CD4-positive, alpha-beta T cell (primary cell): ENCODE measurements at regions not wholly inside any gene's neighbourhood (a gene's known extent, or its start where the extent isn't known, plus 50 kb on each side); places are given as distances from the start of the nearest gene placed in this dataset.

ENCODE experiments used
- ATAC-seq: fragments of 200-7000 bp; cut with Tn5 transposase; one replicate; pipeline ENCODE4 v1.10.0; 2022; ENCODE audit warnings: mild to moderate bottlenecking; ENCODE audit not compliant: poor library complexity
- CTCF ChIA-PET: fragments of 350-600 bp; sonication (Branson Sonifier 250); formaldehyde crosslinking; loops from one replicate; lab custom pipeline; 2021; ENCODE audit warnings: antibody characterized with exemption, inconsistent platforms; lab: Charles Lee
- POLR2A ChIA-PET: fragments of 350-600 bp; sonication (Branson Sonifier 250); formaldehyde crosslinking; loops from one replicate; lab custom pipeline; 2021; ENCODE audit warnings: antibody characterized with exemption, inconsistent platforms; lab: Charles Lee
- DNase-seq, 14 experiments: peaks; one replicate each; pipeline ENCODE4 v3.0.0-alpha.2; 2013 to 2020; ENCODE audit warnings: mixed read lengths in 2 of 14
- H3K27ac ChIP-seq, 2 donors: one replicate each; pipeline versions ENCODE4 v1.5.1 to v1.7.0; 2013; ENCODE audit warnings: low read length in 2 of 2, low read depth in 1 of 2, mild to moderate bottlenecking in 1 of 2
- H3K27me3 ChIP-seq, 2 experiments: 1 replicate in 1 of 2; 2 replicates in 1 of 2; pipeline versions ENCODE4 v1.6.1 to v1.7.0; 2013; ENCODE audit warnings: low read length in 2 of 2, control low read depth in 1 of 2, mild to moderate bottlenecking in 1 of 2, moderate library complexity in 1 of 2; ENCODE audit not compliant: insufficient read depth in 2 of 2, control insufficient read depth in 1 of 2
- H3K36me3 ChIP-seq: one replicate; pipeline ENCODE4 v1.6.1; 2013; ENCODE audit warnings: low read length, control low read depth; ENCODE audit not compliant: insufficient read depth
- H3K4me1 ChIP-seq: one replicate; pipeline ENCODE4 v1.6.1; 2013; ENCODE audit warnings: low read length, control low read depth; ENCODE audit not compliant: insufficient read depth
- H3K4me3 ChIP-seq: one replicate; pipeline ENCODE4 v1.5.1; 2013; ENCODE audit warnings: mild to moderate bottlenecking, low read length, moderate library complexity
- H3K9me3 ChIP-seq, 2 experiments: 1 replicate in 1 of 2; 2 replicates in 1 of 2; pipeline versions ENCODE4 v1.6.1 to v1.7.0; 2013; ENCODE audit warnings: low read length in 2 of 2, mild to moderate bottlenecking in 2 of 2, control low read depth in 1 of 2, moderate library complexity in 1 of 2; ENCODE audit not compliant: control insufficient read depth in 1 of 2, insufficient read depth in 1 of 2
- H3K27ac Mint-ChIP-seq: one replicate; pipeline ENCODE4 v1.8.0; 2020; ENCODE audit warnings: mixed read lengths
- H3K27me3 Mint-ChIP-seq: one replicate; pipeline ENCODE4 v1.8.0; 2021; ENCODE audit warnings: mixed read lengths
- H3K36me3 Mint-ChIP-seq: one replicate; pipeline ENCODE4 v1.8.0; 2021; ENCODE audit warnings: low read depth, mixed read lengths
- H3K4me1 Mint-ChIP-seq: one replicate; pipeline ENCODE4 v1.8.0; 2021; ENCODE audit warnings: low read depth, mixed read lengths
- H3K4me3 Mint-ChIP-seq: one replicate; pipeline ENCODE4 v1.8.0; 2020; ENCODE audit warnings: mild to moderate bottlenecking, mixed read lengths
- H3K9me3 Mint-ChIP-seq: one replicate; pipeline ENCODE4 v1.8.0; 2020; ENCODE audit warnings: mixed read lengths
- intact Hi-C, 2 experiments: fragments of 100-400 bp; cut with DNase I in 1 of 2; cut with micrococcal nuclease in 1 of 2; formaldehyde crosslinking; loops; one replicate each; pipeline versions ENCODE4 v1.15.1 to v1.9.0; 2023 to 2025; cut with DNase I, micrococcal nuclease
- TF ChIP-seq, protein P1 (sequence below): fragments of 200-600 bp; IDR thresholded peaks from one replicate; pipeline ENCODE4 v1.8.0; 2022; ENCODE audit warnings: antibody characterized with exemption, mild to moderate bottlenecking

GRCh38 chr12:98057701-98058100, 457.7 kb upstream of the TMPO start:
- Histone ChIP-seq H3K9me3 (no peaks in the 10 kb centered on the region), H3K27me3 (no peaks in the 10 kb centered on the region), H3K4me1 (no peaks in the 10 kb centered on the region), H3K36me3 (no peaks in the 10 kb centered on the region), H3K27ac (no peak overlapping the region), H3K4me3 (no peak overlapping the region)
- no peaks in the 10 kb centered on the region for H3K36me3 Mint-ChIP-seq
- ChIA-PET POLR2A (no interaction called here), CTCF (no interaction called here)
- no peak overlapping the region for H3K27ac Mint-ChIP-seq
- ATAC-seq = no peak
- H3K27me3 Mint-ChIP-seq = peaks cover 4% of the 10 kb centered on the region
- TF ChIP-seq, protein P1, sequence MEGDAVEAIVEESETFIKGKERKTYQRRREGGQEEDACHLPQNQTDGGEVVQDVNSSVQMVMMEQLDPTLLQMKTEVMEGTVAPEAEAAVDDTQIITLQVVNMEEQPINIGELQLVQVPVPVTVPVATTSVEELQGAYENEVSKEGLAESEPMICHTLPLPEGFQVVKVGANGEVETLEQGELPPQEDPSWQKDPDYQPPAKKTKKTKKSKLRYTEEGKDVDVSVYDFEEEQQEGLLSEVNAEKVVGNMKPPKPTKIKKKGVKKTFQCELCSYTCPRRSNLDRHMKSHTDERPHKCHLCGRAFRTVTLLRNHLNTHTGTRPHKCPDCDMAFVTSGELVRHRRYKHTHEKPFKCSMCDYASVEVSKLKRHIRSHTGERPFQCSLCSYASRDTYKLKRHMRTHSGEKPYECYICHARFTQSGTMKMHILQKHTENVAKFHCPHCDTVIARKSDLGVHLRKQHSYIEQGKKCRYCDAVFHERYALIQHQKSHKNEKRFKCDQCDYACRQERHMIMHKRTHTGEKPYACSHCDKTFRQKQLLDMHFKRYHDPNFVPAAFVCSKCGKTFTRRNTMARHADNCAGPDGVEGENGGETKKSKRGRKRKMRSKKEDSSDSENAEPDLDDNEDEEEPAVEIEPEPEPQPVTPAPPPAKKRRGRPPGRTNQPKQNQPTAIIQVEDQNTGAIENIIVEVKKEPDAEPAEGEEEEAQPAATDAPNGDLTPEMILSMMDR = no peak
- DNase-seq = no peak
- no peaks in the 10 kb centered on the region for H3K9me3 Mint-ChIP-seq
- intact Hi-C loops = no loop called here
- H3K4me3 Mint-ChIP-seq = no peak overlapping the region
- no peaks in the 10 kb centered on the region for H3K4me1 Mint-ChIP-seq

GRCh38 chr12:98058213-98058612, 457.2 kb upstream of the TMPO start:
- H3K36me3 Mint-ChIP-seq = no peaks in the 10 kb centered on the region
- no peak overlapping the region for H3K4me3 ChIP-seq
- no peak overlapping the region for H3K27ac ChIP-seq
- CTCF ChIA-PET = no interaction called here
- intact Hi-C loops = no loop called here
- H3K27me3 Mint-ChIP-seq = peaks cover under 1% of the 10 kb centered on the region
- H3K4me1 Mint-ChIP-seq = no peaks in the 10 kb centered on the region
- no peak overlapping the region for H3K4me3 Mint-ChIP-seq
- no peaks in the 10 kb centered on the region for H3K27me3 ChIP-seq
- no peaks in the 10 kb centered on the region for H3K4me1 ChIP-seq
- TF ChIP-seq, protein P1 = no peak
- H3K36me3 ChIP-seq = no peaks in the 10 kb centered on the region
- DNase-seq (no peak), ATAC-seq (no peak)
- no peak overlapping the region for H3K27ac Mint-ChIP-seq
- POLR2A ChIA-PET = no interaction called here
- no peaks in the 10 kb centered on the region for H3K9me3 ChIP-seq
- H3K9me3 Mint-ChIP-seq = no peaks in the 10 kb centered on the region

GRCh38 chr12:98058838-98059237, 456.6 kb upstream of the TMPO start:
- no peaks in the 10 kb centered on the region for H3K4me1 Mint-ChIP-seq
- ChIA-PET CTCF (no interaction called here), POLR2A (no interaction called here)
- Histone ChIP-seq H3K9me3 (no peaks in the 10 kb centered on the region), H3K27ac (no peak overlapping the region), H3K4me1 (no peaks in the 10 kb centered on the region), H3K36me3 (no peaks in the 10 kb centered on the region), H3K27me3 (no peaks in the 10 kb centered on the region), H3K4me3 (no peak overlapping the region)
- DNase-seq = no peak
- H3K36me3 Mint-ChIP-seq = no peaks in the 10 kb centered on the region
- no peak overlapping the region for H3K4me3 Mint-ChIP-seq
- no peak overlapping the region for H3K27ac Mint-ChIP-seq
- intact Hi-C loops = no loop called here
- no peaks in the 10 kb centered on the region for H3K9me3 Mint-ChIP-seq
- ATAC-seq = no peak
- TF ChIP-seq, protein P1 = no peak
- no peaks in the 10 kb centered on the region for H3K27me3 Mint-ChIP-seq
